Stimulated activated CD4-positive, alpha-beta T cell treated with anti-CD3 and anti-CD28 coated beads, TNF-alpha, amount 100 ng/mL, for 24 hours (primary cell): ENCODE measurements at regions not wholly inside any gene's neighbourhood (a gene's known extent, or its start where the extent isn't known, plus 50 kb on each side); places are given as distances from the start of the nearest gene placed in this dataset.
A peak's percentile ranks its signal among the peaks of the same experiment; 100 is the strongest.
"Not testable (repeated sequence)": the region's sequence is repeated elsewhere in the genome, so short reads cannot be mapped to it uniquely, and the experiment has no call there.

Source experiments
- DNase-seq, 3 experiments: peaks; one replicate each; pipeline ENCODE4 v3.0.0-alpha.2; 2020; ENCODE audit warnings: low read depth in 3 of 3

GRCh38 chr13:111413407-111414187 is 93.2 kb downstream of the TEX29 start:
- DNase-seq, result no peak

- no peak for DNase-seq
Observed at GRCh38 chr13:111414341-111414740, 93.9 kb downstream of the TEX29 start.

- no peak for DNase-seq
Observed at GRCh38 chr13:111415246-111415645, 94.8 kb downstream of the TEX29 start.

GRCh38 chr13:111415765-111416164 is 95.3 kb downstream of the TEX29 start:
- DNase-seq, result no peak

- DNase-seq, result no peak
Observed at GRCh38 chr13:111418101-111418500, 97.7 kb downstream of the TEX29 start.

- DNase-seq, result no peak
Observed at GRCh38 chr13:111420113-111420876, 99.9 kb downstream of the TEX29 start.

GRCh38 chr13:111421216-111421615 is 100.8 kb downstream of the TEX29 start:
- no peak for DNase-seq

- no peak for DNase-seq
Observed at GRCh38 chr13:111422348-111422747, 101.9 kb downstream of the TEX29 start.

GRCh38 chr13:111423168-111423785 is 102.8 kb downstream of the TEX29 start:
- DNase-seq, result no peak

GRCh38 chr13:111424134-111424533 is 103.7 kb downstream of the TEX29 start:
- no peak for DNase-seq

- DNase-seq, result no peak
Observed at GRCh38 chr13:111425326-111425725, 104.9 kb downstream of the TEX29 start.

GRCh38 chr13:111429064-111429558 is 108.7 kb downstream of the TEX29 start:
- DNase-seq, result peak in 2 of 3 experiments; percentile 9 to 36

- DNase-seq, result no peak
Observed at GRCh38 chr13:111431206-111431605, 110.8 kb downstream of the TEX29 start.

GRCh38 chr13:111434578-111435159 is 114.2 kb downstream of the TEX29 start:
- DNase-seq, result no peak

GRCh38 chr13:111436446-111436845 is 116.0 kb downstream of the TEX29 start:
- no peak for DNase-seq

GRCh38 chr13:111437417-111437816 is 117.0 kb downstream of the TEX29 start:
- DNase-seq, result no peak

- DNase-seq, result no peak
Observed at GRCh38 chr13:111437856-111438547, 117.6 kb downstream of the TEX29 start.

GRCh38 chr13:111440492-111440891 is 120.0 kb downstream of the TEX29 start:
- DNase-seq, result not testable (repeated sequence)

- no peak for DNase-seq
Observed at GRCh38 chr13:111443981-111444380, 123.5 kb downstream of the TEX29 start.

GRCh38 chr13:111448504-111448903 is 128.1 kb downstream of the TEX29 start:
- DNase-seq, result no peak

- no peak for DNase-seq
Observed at GRCh38 chr13:111449041-111449440, 128.6 kb downstream of the TEX29 start.
